ENCODE measurements at regions not wholly inside any gene's neighbourhood (a gene's known extent, or its start where the extent isn't known, plus 50 kb on each side); places are given as distances from the start of the nearest gene placed in this dataset.
"Not testable (repeated sequence)": the region's sequence is repeated elsewhere in the genome, so short reads cannot be mapped to it uniquely, and the experiment has no call there.

DNA sequence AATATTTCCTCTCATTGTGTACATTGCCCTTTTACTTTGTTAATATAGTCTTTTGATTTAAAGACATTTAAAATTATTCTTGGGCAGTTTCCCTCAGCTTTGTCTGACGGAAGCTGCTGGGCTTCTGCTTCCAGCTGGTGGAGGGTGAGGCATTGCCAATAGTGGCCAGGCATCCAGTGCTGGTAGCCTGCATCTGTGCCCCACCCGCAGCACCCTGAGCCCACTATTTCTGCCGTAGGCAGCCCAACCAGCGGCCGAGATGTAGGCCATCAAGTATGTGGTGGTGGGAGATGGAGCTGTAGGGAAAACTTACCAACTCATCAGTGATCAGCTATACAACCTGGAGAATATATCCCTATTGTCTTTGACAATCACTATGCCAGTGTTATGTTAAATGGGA lies 226.0 kb upstream of the SYNCRIP start:
- Histone ChIP-seq H3K4me3 (ENCODE audit: low read depth, low read length) (no peak overlapping the region), H3K4me1 (ENCODE audit: control insufficient read depth, insufficient read depth, low read length) (peaks cover 23% of the 10 kb centered on the region; the same call in 1 of the 2 replicates), H3K9ac (ENCODE audit: low read length) (no peak overlapping the region), H3K27me3 (ENCODE audit: control insufficient read depth, insufficient read depth, low read length) (no peaks in the 10 kb centered on the region), H3K9me3 (ENCODE audit: control insufficient read depth, insufficient read depth, low read depth, low read length) (no peaks in the 10 kb centered on the region), H3K27ac (ENCODE audit: low read depth, low read length) (no peak overlapping the region), H3K36me3 (ENCODE audit: control insufficient read depth, insufficient read depth, low read length) (no peaks in the 10 kb centered on the region)

DNA sequence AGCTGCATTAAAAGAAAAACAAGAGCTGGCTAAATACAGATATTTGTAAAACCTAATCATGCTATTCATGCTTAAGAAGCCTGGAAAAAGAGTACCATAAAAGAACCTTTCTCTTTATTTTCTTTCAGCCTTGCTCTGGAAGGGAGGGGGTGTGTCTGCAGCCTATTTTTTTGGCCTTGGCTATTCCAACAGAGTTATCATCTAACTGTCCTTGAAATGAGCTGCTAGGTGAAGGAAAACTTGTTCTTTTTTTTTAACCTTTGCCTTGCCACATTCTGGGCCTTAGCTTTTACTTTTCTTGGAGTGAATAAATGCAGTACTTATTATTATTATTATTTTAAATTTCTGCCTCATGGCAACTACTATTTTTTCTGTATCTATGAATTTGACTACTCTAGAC lies 224.9 kb upstream of the SYNCRIP start:
- no peak overlapping the region for H3K4me3 ChIP-seq (ENCODE audit: low read depth, low read length)
- no peaks in the 10 kb centered on the region for H3K36me3 ChIP-seq (ENCODE audit: control insufficient read depth, insufficient read depth, low read length)
- H3K27me3 ChIP-seq (ENCODE audit: control insufficient read depth, insufficient read depth, low read length), result no peaks in the 10 kb centered on the region
- H3K4me1 ChIP-seq (ENCODE audit: control insufficient read depth, insufficient read depth, low read length), result peaks cover 23% of the 10 kb centered on the region; the same call in 1 of the 2 replicates
- H3K9ac ChIP-seq (ENCODE audit: low read length), result no peak overlapping the region
- H3K9me3 ChIP-seq (ENCODE audit: control insufficient read depth, insufficient read depth, low read depth, low read length), result no peaks in the 10 kb centered on the region; the same call in 1 of the 2 replicates
- no peak overlapping the region for H3K27ac ChIP-seq (ENCODE audit: low read depth, low read length)

DNA sequence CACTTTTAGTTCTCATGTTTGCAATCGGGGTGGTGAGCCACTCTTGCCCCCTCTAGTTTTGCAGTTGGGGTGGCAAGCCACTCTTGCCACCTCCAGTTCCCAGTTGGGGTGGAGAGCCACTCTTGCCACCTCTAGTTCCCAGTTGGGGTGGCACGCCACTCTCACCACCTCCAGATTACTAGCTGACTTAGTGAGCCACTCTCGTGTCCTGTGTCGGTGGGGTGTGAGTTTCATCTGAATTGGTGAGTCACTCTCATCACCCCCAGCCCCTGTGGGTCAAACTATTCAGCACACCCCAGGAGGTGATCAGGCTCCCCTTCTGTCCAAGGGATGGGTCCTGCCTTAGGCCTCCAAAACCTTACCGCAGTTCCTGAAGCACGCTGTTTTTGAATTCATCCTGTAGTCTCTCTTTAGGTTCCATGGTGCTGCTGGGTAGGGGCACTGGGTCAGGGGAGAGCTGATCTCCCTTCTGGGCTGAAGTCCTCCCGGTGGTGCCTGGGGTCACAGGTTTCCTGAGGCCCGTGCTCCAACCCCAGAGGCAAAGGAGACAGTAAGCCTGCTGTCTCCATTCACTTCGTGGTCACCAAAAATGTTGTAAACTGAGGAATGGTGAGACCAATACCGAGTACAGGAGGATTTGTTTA lies 224.2 kb upstream of the SYNCRIP start:
- Histone ChIP-seq H3K36me3 (ENCODE audit: control insufficient read depth, insufficient read depth, low read length) (no peaks in the 10 kb centered on the region), H3K27me3 (ENCODE audit: control insufficient read depth, insufficient read depth, low read length) (no peaks in the 10 kb centered on the region), H3K4me1 (ENCODE audit: control insufficient read depth, insufficient read depth, low read length) (peaks cover 23% of the 10 kb centered on the region; the same call in 1 of the 2 replicates), H3K9me3 (ENCODE audit: control insufficient read depth, insufficient read depth, low read depth, low read length) (no peaks in the 10 kb centered on the region; the same call in 1 of the 2 replicates), H3K9ac (ENCODE audit: low read length) (no peak overlapping the region), H3K27ac (ENCODE audit: low read depth, low read length) (no peak overlapping the region), H3K4me3 (ENCODE audit: low read depth, low read length) (no peak overlapping the region)

DNA sequence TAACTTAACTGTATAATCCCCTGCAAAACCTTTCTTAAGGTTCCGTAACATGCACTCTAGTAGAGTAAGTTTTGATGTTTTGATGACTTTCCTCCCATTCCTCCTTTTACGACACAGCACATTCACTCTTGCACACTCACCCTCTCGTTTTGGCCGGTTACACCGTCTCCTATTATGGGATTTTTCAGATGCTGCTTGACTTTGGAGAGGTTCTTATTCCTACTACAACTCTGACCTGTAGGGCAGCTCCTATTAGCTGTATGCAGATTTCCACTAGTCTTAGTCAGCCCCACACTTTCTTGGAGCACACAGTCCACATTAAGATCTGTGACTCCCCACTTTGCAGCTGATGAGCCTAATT lies 223.7 kb upstream of the SYNCRIP start:
- Histone ChIP-seq H3K27me3 (ENCODE audit: control insufficient read depth, insufficient read depth, low read length) (no peaks in the 10 kb centered on the region), H3K9me3 (ENCODE audit: control insufficient read depth, insufficient read depth, low read depth, low read length) (no peaks in the 10 kb centered on the region; the same call in 1 of the 2 replicates), H3K27ac (ENCODE audit: low read depth, low read length) (no peak overlapping the region), H3K4me1 (ENCODE audit: control insufficient read depth, insufficient read depth, low read length) (peaks cover 23% of the 10 kb centered on the region; the same call in 1 of the 2 replicates), H3K36me3 (ENCODE audit: control insufficient read depth, insufficient read depth, low read length) (no peaks in the 10 kb centered on the region), H3K9ac (ENCODE audit: low read length) (no peak overlapping the region), H3K4me3 (ENCODE audit: low read depth, low read length) (no peak overlapping the region)

GRCh38 chr6:85865420-85866369 lies 223.0 kb upstream of the SYNCRIP start:
- Histone ChIP-seq H3K27ac (ENCODE audit: low read depth, low read length) (no peak overlapping the region), H3K4me1 (ENCODE audit: control insufficient read depth, insufficient read depth, low read length) (peaks cover 23% of the 10 kb centered on the region; the same call in 1 of the 2 replicates), H3K9me3 (ENCODE audit: control insufficient read depth, insufficient read depth, low read depth, low read length) (no peaks in the 10 kb centered on the region; the same call in 1 of the 2 replicates), H3K9ac (ENCODE audit: low read length) (no peak overlapping the region), H3K36me3 (ENCODE audit: control insufficient read depth, insufficient read depth, low read length) (no peaks in the 10 kb centered on the region), H3K27me3 (ENCODE audit: control insufficient read depth, insufficient read depth, low read length) (no peaks in the 10 kb centered on the region), H3K4me3 (ENCODE audit: low read depth, low read length) (no peak overlapping the region)

DNA sequence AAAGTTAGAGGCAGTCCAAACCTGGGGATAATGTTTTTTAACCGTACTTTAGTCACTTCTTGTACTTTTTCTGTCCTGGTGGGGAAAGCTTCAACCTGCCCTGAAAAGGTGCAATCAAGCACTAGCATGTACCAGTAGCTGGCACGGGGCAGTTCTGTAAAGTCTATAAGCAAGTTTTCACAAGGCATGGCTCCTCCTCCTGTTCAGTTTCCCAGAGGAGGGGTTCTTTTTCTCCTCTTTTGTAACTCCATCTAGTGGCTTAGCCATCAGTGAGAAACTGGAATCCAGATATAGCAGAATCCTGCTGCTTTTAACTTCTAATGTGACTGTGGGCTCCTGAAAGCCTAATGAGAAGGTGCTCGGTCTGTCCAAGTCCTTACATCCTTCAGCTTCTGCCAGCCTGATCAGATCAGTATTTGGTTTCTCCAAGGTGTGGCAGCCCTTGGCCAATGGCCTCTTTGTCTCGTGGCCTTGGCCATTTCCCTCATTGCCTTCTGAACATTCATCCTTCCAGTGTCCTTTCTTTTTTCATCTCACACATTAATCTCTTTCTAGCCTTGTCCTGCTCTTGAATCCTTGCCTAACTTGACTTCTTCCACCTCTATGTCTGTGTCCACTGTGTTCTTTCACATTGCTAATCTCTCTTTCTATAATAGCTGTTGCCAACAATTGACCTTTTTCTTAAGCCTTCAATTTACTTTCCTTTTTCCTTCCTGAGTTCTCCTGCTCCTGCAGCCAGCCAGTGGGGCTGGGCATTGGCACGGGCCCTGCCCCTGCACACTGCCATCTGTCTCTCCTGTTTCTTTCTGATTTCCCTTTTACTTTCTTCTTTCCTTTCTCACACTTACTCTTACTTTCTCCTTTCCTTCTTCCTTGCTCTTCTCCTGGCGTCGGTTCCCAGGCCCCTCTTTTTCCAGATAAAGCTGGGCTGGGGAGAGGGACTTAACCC lies 222.0 kb upstream of the SYNCRIP start:
- H3K27ac ChIP-seq (ENCODE audit: low read depth, low read length), result no peak overlapping the region
- H3K9ac ChIP-seq (ENCODE audit: low read length), result no peak overlapping the region
- no peak overlapping the region for H3K4me3 ChIP-seq (ENCODE audit: low read depth, low read length)
- no peaks in the 10 kb centered on the region for H3K36me3 ChIP-seq (ENCODE audit: control insufficient read depth, insufficient read depth, low read length)
- H3K4me1 ChIP-seq (ENCODE audit: control insufficient read depth, insufficient read depth, low read length), result peaks cover 23% of the 10 kb centered on the region; the same call in 1 of the 2 replicates
- H3K27me3 ChIP-seq (ENCODE audit: control insufficient read depth, insufficient read depth, low read length), result no peaks in the 10 kb centered on the region
- no peaks in the 10 kb centered on the region; the same call in 1 of the 2 replicates for H3K9me3 ChIP-seq (ENCODE audit: control insufficient read depth, insufficient read depth, low read depth, low read length)

DNA sequence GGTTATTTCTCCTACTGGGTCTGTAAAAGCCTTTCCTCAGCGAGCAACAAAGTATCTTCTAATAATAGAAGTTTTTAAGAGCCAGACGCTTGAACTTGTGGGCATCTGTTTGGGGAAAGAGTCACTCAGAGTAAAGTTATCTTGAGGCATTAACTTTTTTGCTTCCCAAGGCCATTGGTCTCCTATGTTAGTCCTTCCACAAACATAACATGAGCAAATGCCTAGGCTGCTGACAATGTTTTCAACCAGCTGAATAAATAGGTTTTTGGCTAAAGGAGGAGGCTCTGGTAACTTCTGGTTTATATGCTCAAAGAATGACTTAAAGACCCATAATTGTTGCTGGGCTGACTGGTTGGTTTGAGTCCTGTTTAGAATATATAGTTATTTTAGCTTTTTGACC lies 213.5 kb upstream of the SYNCRIP start:
- Histone ChIP-seq H3K9ac (ENCODE audit: low read length) (no peak overlapping the region), H3K4me3 (ENCODE audit: low read depth, low read length) (no peak overlapping the region), H3K27ac (ENCODE audit: low read depth, low read length) (no peak overlapping the region), H3K9me3 (ENCODE audit: control insufficient read depth, insufficient read depth, low read depth, low read length) (no peaks in the 10 kb centered on the region), H3K27me3 (ENCODE audit: control insufficient read depth, insufficient read depth, low read length) (no peaks in the 10 kb centered on the region), H3K36me3 (ENCODE audit: control insufficient read depth, insufficient read depth, low read length) (no peaks in the 10 kb centered on the region), H3K4me1 (ENCODE audit: control insufficient read depth, insufficient read depth, low read length) (no peaks in the 10 kb centered on the region)

DNA sequence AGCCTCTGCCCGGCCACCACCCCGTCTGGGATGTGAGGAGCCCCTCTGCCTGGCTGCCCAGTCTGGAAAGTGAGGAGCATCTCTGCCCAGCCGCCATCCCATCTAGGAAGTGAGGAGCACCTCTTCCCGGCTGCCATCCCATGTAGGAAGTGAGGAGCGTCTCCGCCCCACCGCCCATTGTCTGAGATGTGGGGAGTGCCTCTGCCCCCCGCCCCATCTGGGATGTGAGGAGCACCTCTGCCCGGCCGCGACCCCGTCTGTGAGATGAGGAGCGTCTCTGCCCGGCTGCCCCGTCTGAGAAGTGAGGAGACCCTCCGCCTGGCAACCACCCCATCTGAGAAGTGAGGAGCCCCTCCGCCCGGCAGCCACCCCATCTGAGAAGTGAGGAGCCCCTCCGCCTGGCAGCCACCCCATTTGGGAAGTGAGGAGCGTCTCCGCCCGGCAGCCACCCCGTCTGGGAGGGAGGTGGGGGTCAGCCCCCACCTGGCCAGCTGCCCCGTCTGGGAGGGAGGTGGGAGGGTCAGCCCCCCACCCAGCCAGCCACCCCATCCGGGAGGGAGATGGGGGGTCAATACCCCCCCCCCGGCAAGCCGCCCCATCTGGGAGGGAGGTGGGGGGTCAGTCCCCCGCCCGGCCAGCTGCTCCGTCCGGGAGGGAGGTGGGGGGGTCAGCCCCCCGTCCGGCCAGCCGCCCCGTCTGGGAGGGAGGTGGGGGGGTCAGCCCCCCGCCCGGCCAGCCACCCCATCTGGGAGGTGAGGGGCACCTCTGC lies 195.8 kb upstream of the SYNCRIP start:
- not testable (repeated sequence) for H3K9ac ChIP-seq (ENCODE audit: low read length); H3K27ac ChIP-seq (ENCODE audit: low read depth, low read length); H3K4me3 ChIP-seq (ENCODE audit: low read depth, low read length); H3K27me3 ChIP-seq (ENCODE audit: control insufficient read depth, insufficient read depth, low read length); H3K36me3 ChIP-seq (ENCODE audit: control insufficient read depth, insufficient read depth, low read length); H3K4me1 ChIP-seq (ENCODE audit: control insufficient read depth, insufficient read depth, low read length)
- H3K9me3 ChIP-seq (ENCODE audit: control insufficient read depth, insufficient read depth, low read depth, low read length), result peaks cover 26% of the 10 kb centered on the region

DNA sequence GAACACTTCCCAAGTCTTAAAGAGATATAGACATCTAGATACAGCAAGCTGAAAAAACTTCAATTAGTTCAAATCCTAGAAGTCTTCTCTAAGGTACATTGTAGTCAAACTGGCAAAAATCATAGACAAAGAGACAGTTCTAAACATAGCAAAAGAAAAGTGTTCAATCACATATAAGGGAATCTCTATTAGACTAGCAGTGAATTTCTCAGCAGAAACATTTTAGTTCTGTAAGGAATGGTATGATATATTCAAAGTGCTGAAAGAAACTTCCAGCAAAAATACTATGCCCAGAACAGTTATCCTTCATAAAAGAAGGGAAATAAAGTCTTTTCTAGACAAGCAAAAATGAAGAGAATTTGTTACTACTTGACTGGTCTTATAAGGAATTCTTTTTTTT lies 186.3 kb upstream of the SYNCRIP start:
- Histone ChIP-seq H3K9me3 (ENCODE audit: control insufficient read depth, insufficient read depth, low read depth, low read length) (peaks cover 9% of the 10 kb centered on the region; the same call in 1 of the 2 replicates), H3K36me3 (ENCODE audit: control insufficient read depth, insufficient read depth, low read length) (no peaks in the 10 kb centered on the region), H3K4me3 (ENCODE audit: low read depth, low read length) (no peak overlapping the region), H3K4me1 (ENCODE audit: control insufficient read depth, insufficient read depth, low read length) (no peaks in the 10 kb centered on the region), H3K27me3 (ENCODE audit: control insufficient read depth, insufficient read depth, low read length) (no peaks in the 10 kb centered on the region), H3K27ac (ENCODE audit: low read depth, low read length) (no peak overlapping the region), H3K9ac (ENCODE audit: low read length) (no peak overlapping the region)

GRCh38 chr6:85826997-85827396 lies 184.3 kb upstream of the SYNCRIP start:
- Histone ChIP-seq H3K27ac (ENCODE audit: low read depth, low read length) (no peak overlapping the region), H3K9ac (ENCODE audit: low read length) (no peak overlapping the region), H3K27me3 (ENCODE audit: control insufficient read depth, insufficient read depth, low read length) (no peaks in the 10 kb centered on the region), H3K4me1 (ENCODE audit: control insufficient read depth, insufficient read depth, low read length) (no peaks in the 10 kb centered on the region), H3K36me3 (ENCODE audit: control insufficient read depth, insufficient read depth, low read length) (no peaks in the 10 kb centered on the region), H3K4me3 (ENCODE audit: low read depth, low read length) (no peak overlapping the region), H3K9me3 (ENCODE audit: control insufficient read depth, insufficient read depth, low read depth, low read length) (peaks cover 9% of the 10 kb centered on the region; the same call in 1 of the 2 replicates)

Data from HUES6 (cell line).